ENCODE measurements at regions not wholly inside any gene's neighbourhood (a gene's known extent, or its start where the extent isn't known, plus 50 kb on each side); places are given as distances from the start of the nearest gene placed in this dataset.
"Not testable (repeated sequence)": the region's sequence is repeated elsewhere in the genome, so short reads cannot be mapped to it uniquely, and the experiment has no call there.

GRCh38 chr3:33937628-33938027, 139.2 kb downstream of the PDCD6IP start:
- Histone ChIP-seq H3K9ac (ENCODE audit: low read depth in 1 of 2, low read length in 2 of 2) (no peak overlapping the region), H3K36me3 (ENCODE audit: control insufficient read depth in 1 of 2, insufficient read depth in 2 of 2, low read length in 2 of 2) (no peaks in the 10 kb centered on the region), H3K27me3 (ENCODE audit: control insufficient read depth in 1 of 2, insufficient read depth in 2 of 2, low read length in 2 of 2) (no peaks in the 10 kb centered on the region), H3K4me1 (ENCODE audit: control insufficient read depth in 1 of 2, insufficient read depth in 2 of 2, low read length in 2 of 2) (no peaks in the 10 kb centered on the region), H3K27ac (ENCODE audit: low read depth, low read length) (no peak overlapping the region), H3K9me3 (ENCODE audit: control insufficient read depth in 1 of 2, low read length in 2 of 2) (no peaks in the 10 kb centered on the region), H3K4me3 (ENCODE audit: low read depth in 1 of 2, low read length in 2 of 2) (no peak overlapping the region)

DNA sequence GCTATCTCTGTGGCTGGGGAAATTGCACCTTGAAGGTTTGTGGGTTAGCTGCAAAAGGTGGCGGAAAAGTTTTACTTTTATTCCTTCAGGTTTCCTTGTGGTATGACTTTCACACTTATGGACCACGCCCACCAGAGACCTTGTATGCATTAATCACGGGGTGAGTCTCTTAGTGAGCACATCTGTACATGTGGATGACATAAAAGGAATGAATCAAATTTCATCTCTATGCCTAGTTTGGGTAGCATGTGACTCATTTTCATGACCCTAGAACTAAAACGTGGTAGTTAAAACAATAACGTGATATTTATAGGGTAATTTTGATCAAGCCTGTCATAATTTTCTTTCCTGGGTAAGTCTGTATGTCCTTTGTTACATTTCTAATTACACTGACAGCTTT, 141.7 kb downstream of the PDCD6IP start:
- Histone ChIP-seq H3K4me3 (ENCODE audit: low read depth in 1 of 2, low read length in 2 of 2) (no peak overlapping the region), H3K27me3 (ENCODE audit: control insufficient read depth in 1 of 2, insufficient read depth in 2 of 2, low read length in 2 of 2) (no peaks in the 10 kb centered on the region), H3K4me1 (ENCODE audit: control insufficient read depth in 1 of 2, insufficient read depth in 2 of 2, low read length in 2 of 2) (no peaks in the 10 kb centered on the region), H3K36me3 (ENCODE audit: control insufficient read depth in 1 of 2, insufficient read depth in 2 of 2, low read length in 2 of 2) (no peaks in the 10 kb centered on the region), H3K9ac (ENCODE audit: low read depth in 1 of 2, low read length in 2 of 2) (no peak overlapping the region), H3K9me3 (ENCODE audit: control insufficient read depth in 1 of 2, low read length in 2 of 2) (no peaks in the 10 kb centered on the region), H3K27ac (ENCODE audit: low read depth, low read length) (no peak overlapping the region)

DNA sequence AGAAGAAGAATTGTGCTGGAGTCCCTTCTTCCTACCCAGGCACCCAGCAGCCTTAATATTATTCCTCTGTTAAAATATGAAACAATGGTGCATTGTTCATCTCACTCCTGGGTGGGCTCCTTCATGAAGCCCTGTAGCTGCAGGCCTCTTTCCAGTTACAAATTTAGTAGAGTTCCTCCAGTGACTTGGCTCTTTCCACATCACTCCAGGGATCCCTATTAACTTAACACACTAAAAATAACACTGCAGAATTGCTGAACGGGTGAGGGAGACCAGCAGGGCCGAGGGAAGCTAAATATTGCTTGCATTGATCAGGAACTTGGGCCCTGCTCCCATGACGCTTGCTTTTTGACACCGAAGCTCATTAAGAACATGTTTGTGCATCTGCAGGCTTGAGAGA, 142.3 kb downstream of the PDCD6IP start:
- Histone ChIP-seq H3K9me3 (ENCODE audit: control insufficient read depth in 1 of 2, low read length in 2 of 2) (no peaks in the 10 kb centered on the region), H3K27me3 (ENCODE audit: control insufficient read depth in 1 of 2, insufficient read depth in 2 of 2, low read length in 2 of 2) (no peaks in the 10 kb centered on the region), H3K27ac (ENCODE audit: low read depth, low read length) (no peak overlapping the region), H3K9ac (ENCODE audit: low read depth in 1 of 2, low read length in 2 of 2) (no peak overlapping the region), H3K4me3 (ENCODE audit: low read depth in 1 of 2, low read length in 2 of 2) (no peak overlapping the region), H3K36me3 (ENCODE audit: control insufficient read depth in 1 of 2, insufficient read depth in 2 of 2, low read length in 2 of 2) (no peaks in the 10 kb centered on the region), H3K4me1 (ENCODE audit: control insufficient read depth in 1 of 2, insufficient read depth in 2 of 2, low read length in 2 of 2) (no peaks in the 10 kb centered on the region)

DNA sequence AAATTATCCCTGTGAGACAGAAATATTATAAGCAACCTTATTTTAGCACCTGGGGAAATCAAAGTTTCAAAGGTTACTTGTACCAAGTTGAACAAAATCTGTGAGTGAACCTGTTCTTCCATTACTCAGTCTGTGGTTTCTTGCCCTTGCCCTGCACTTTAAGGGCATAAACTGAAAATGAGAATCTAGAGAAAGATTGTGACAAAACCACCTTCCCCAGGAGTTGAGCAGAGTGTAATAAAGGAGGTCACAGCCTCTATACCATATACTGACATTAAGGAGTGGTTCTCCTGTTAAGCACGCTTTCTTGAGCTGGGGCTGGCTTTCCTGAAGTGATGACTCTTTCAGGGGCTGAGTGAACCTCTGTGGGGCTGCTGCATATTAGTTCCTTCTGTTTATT, 143.4 kb downstream of the PDCD6IP start:
- no peak overlapping the region for H3K9ac ChIP-seq (ENCODE audit: low read depth in 1 of 2, low read length in 2 of 2)
- H3K4me1 ChIP-seq (ENCODE audit: control insufficient read depth in 1 of 2, insufficient read depth in 2 of 2, low read length in 2 of 2): no peaks in the 10 kb centered on the region
- no peaks in the 10 kb centered on the region for H3K9me3 ChIP-seq (ENCODE audit: control insufficient read depth in 1 of 2, low read length in 2 of 2)
- H3K4me3 ChIP-seq (ENCODE audit: low read depth in 1 of 2, low read length in 2 of 2): no peak overlapping the region
- no peaks in the 10 kb centered on the region for H3K36me3 ChIP-seq (ENCODE audit: control insufficient read depth in 1 of 2, insufficient read depth in 2 of 2, low read length in 2 of 2)
- H3K27ac ChIP-seq (ENCODE audit: low read depth, low read length): no peak overlapping the region
- H3K27me3 ChIP-seq (ENCODE audit: control insufficient read depth in 1 of 2, insufficient read depth in 2 of 2, low read length in 2 of 2): no peaks in the 10 kb centered on the region

GRCh38 chr3:33942483-33943150, 144.2 kb downstream of the PDCD6IP start:
- Histone ChIP-seq H3K9me3 (ENCODE audit: control insufficient read depth in 1 of 2, low read length in 2 of 2) (no peaks in the 10 kb centered on the region), H3K9ac (ENCODE audit: low read depth in 1 of 2, low read length in 2 of 2) (no peak overlapping the region), H3K27me3 (ENCODE audit: control insufficient read depth in 1 of 2, insufficient read depth in 2 of 2, low read length in 2 of 2) (no peaks in the 10 kb centered on the region), H3K4me1 (ENCODE audit: control insufficient read depth in 1 of 2, insufficient read depth in 2 of 2, low read length in 2 of 2) (no peaks in the 10 kb centered on the region), H3K36me3 (ENCODE audit: control insufficient read depth in 1 of 2, insufficient read depth in 2 of 2, low read length in 2 of 2) (no peaks in the 10 kb centered on the region), H3K27ac (ENCODE audit: low read depth, low read length) (no peak overlapping the region), H3K4me3 (ENCODE audit: low read depth in 1 of 2, low read length in 2 of 2) (no peak overlapping the region)

DNA sequence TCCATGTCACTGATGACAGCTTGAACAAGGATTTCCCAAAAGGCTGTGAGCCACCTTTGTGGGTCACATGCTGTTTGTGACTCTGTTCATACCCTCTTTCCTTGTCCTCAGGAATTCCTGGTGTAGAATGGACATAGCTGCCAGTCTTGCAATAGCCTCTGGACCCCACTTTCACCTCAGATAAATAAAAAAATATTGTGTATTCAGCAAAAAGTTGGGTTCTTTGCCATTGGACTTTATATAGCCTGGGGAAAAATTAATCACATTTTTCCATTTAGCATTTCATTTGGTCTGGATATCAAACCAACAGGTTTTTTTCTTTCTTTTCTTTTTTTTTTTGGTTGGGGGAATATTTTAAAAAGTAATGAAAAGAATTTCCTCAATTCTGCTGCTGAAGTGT, 144.8 kb downstream of the PDCD6IP start:
- H3K36me3 ChIP-seq (ENCODE audit: control insufficient read depth in 1 of 2, insufficient read depth in 2 of 2, low read length in 2 of 2): no peaks in the 10 kb centered on the region
- H3K9me3 ChIP-seq (ENCODE audit: control insufficient read depth in 1 of 2, low read length in 2 of 2): no peaks in the 10 kb centered on the region
- H3K9ac ChIP-seq (ENCODE audit: low read depth in 1 of 2, low read length in 2 of 2): no peak overlapping the region
- no peak overlapping the region for H3K27ac ChIP-seq (ENCODE audit: low read depth, low read length)
- no peaks in the 10 kb centered on the region for H3K27me3 ChIP-seq (ENCODE audit: control insufficient read depth in 1 of 2, insufficient read depth in 2 of 2, low read length in 2 of 2)
- no peak overlapping the region for H3K4me3 ChIP-seq (ENCODE audit: low read depth in 1 of 2, low read length in 2 of 2)
- no peaks in the 10 kb centered on the region for H3K4me1 ChIP-seq (ENCODE audit: control insufficient read depth in 1 of 2, insufficient read depth in 2 of 2, low read length in 2 of 2)

GRCh38 chr3:33946612-33947011, 148.2 kb downstream of the PDCD6IP start:
- H3K9me3 ChIP-seq (ENCODE audit: control insufficient read depth in 1 of 2, low read length in 2 of 2); H3K27me3 ChIP-seq (ENCODE audit: control insufficient read depth in 1 of 2, insufficient read depth in 2 of 2, low read length in 2 of 2); H3K36me3 ChIP-seq (ENCODE audit: control insufficient read depth in 1 of 2, insufficient read depth in 2 of 2, low read length in 2 of 2); H3K4me1 ChIP-seq (ENCODE audit: control insufficient read depth in 1 of 2, insufficient read depth in 2 of 2, low read length in 2 of 2); H3K9ac ChIP-seq (ENCODE audit: low read depth in 1 of 2, low read length in 2 of 2); H3K27ac ChIP-seq (ENCODE audit: low read depth, low read length); H3K4me3 ChIP-seq (ENCODE audit: low read depth in 1 of 2, low read length in 2 of 2): not testable (repeated sequence)

DNA sequence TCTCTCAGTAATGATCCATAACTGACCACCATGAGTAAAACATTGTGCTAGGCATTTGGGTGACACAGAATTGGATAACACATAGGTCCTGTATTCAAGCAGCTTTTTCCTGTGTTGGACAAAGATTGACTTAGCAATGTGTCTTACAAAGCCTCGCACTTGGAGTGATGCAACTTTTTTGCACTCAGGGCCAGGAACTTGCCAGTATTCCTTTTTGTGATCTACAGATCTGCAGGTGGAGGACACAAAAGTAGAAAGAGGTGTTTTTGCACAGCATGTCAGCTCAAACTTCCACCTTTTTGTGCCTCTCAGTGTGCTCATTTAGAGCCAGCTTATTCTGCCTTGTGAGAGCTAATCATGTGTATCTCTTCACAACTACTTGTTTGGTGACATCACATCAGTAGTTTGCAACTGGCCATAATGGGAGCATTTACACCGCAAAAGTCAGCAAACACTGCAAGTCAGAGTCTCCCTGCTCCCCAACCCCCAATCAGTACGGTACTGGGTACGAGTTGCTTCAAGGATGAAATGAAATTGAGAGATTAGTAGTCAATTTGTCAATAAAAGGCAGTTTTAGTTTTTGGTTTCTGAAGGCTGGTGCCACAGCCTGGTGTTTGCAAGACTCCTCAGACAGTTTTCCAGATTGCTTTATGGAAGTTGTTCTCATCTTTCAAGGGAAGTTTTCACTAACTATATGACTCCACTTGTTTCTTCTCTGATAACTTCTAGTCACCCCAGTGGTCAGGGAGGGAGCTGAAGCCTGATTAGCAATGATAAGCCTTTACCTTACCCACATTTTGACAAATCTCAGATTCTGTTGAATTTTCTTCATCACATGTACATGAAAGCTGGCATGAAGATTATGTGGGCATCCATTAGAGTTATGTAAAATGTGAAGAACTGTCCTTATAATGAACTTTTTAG, 149.1 kb downstream of the PDCD6IP start:
- H3K4me3 ChIP-seq (ENCODE audit: low read depth in 1 of 2, low read length in 2 of 2): no peak overlapping the region
- H3K27ac ChIP-seq (ENCODE audit: low read depth, low read length): no peak overlapping the region
- H3K36me3 ChIP-seq (ENCODE audit: control insufficient read depth in 1 of 2, insufficient read depth in 2 of 2, low read length in 2 of 2): no peaks in the 10 kb centered on the region
- no peaks in the 10 kb centered on the region for H3K27me3 ChIP-seq (ENCODE audit: control insufficient read depth in 1 of 2, insufficient read depth in 2 of 2, low read length in 2 of 2)
- H3K9me3 ChIP-seq (ENCODE audit: control insufficient read depth in 1 of 2, low read length in 2 of 2): no peaks in the 10 kb centered on the region
- H3K4me1 ChIP-seq (ENCODE audit: control insufficient read depth in 1 of 2, insufficient read depth in 2 of 2, low read length in 2 of 2): no peaks in the 10 kb centered on the region
- no peak overlapping the region for H3K9ac ChIP-seq (ENCODE audit: low read depth in 1 of 2, low read length in 2 of 2)

DNA sequence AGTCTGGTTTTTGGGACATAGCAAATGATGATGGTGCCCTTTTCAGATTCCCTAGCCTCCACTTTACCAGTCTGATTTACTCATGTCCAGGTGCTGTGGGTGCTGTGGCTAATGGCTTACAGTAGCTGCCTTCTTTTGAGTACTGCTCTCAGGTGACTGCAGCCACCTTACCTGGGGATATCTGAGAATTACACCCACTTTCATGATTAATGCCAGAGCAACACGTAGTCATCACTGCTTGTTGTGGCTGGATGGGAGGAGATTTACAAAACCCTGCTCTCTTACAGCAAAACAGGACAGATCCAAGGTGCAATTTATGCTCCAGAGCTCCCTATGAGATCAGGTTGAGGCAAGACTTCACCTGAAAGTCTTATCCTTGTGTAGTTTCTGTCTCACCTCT, 150.6 kb downstream of the PDCD6IP start:
- Histone ChIP-seq H3K27me3 (ENCODE audit: control insufficient read depth in 1 of 2, insufficient read depth in 2 of 2, low read length in 2 of 2) (no peaks in the 10 kb centered on the region), H3K36me3 (ENCODE audit: control insufficient read depth in 1 of 2, insufficient read depth in 2 of 2, low read length in 2 of 2) (no peaks in the 10 kb centered on the region), H3K9ac (ENCODE audit: low read depth in 1 of 2, low read length in 2 of 2) (no peak overlapping the region), H3K4me1 (ENCODE audit: control insufficient read depth in 1 of 2, insufficient read depth in 2 of 2, low read length in 2 of 2) (no peaks in the 10 kb centered on the region), H3K9me3 (ENCODE audit: control insufficient read depth in 1 of 2, low read length in 2 of 2) (no peaks in the 10 kb centered on the region), H3K27ac (ENCODE audit: low read depth, low read length) (no peak overlapping the region), H3K4me3 (ENCODE audit: low read depth in 1 of 2, low read length in 2 of 2) (no peak overlapping the region)

DNA sequence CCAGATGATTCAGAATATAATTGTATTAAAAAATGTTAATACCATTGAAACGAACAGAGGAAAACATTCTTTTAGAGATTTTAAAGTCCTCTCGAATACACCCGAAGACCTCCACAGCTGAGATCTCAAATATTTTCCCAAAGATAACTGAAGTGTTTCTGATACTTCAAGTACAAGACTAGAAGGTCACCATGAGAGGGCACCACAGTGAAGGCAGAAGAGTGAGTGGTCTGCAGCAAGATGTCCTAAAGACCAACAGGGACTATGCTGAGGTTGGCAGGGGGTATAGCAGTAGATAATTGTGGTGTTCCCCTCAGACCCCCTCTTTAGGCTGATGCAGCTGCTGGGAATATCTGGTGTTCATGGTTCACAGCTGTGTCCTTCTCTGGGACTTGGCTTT, 156.5 kb downstream of the PDCD6IP start:
- Histone ChIP-seq H3K27me3 (ENCODE audit: control insufficient read depth in 1 of 2, insufficient read depth in 2 of 2, low read length in 2 of 2) (no peaks in the 10 kb centered on the region), H3K9ac (ENCODE audit: low read depth in 1 of 2, low read length in 2 of 2) (no peak overlapping the region), H3K27ac (ENCODE audit: low read depth, low read length) (no peak overlapping the region), H3K4me3 (ENCODE audit: low read depth in 1 of 2, low read length in 2 of 2) (no peak overlapping the region), H3K4me1 (ENCODE audit: control insufficient read depth in 1 of 2, insufficient read depth in 2 of 2, low read length in 2 of 2) (no peaks in the 10 kb centered on the region), H3K36me3 (ENCODE audit: control insufficient read depth in 1 of 2, insufficient read depth in 2 of 2, low read length in 2 of 2) (no peaks in the 10 kb centered on the region), H3K9me3 (ENCODE audit: control insufficient read depth in 1 of 2, low read length in 2 of 2) (no peaks in the 10 kb centered on the region)
